Thoracic aorta (tissue), 2 donors: ENCODE measurements at regions not wholly inside any gene's neighbourhood (a gene's known extent, or its start where the extent isn't known, plus 50 kb on each side); places are given as distances from the start of the nearest gene placed in this dataset.

ENCODE experiments used
- ATAC-seq: fragments of 150-250 bp; one replicate; pipeline ENCODE4 v1.8.0; 2017; ENCODE audit warnings: low read depth; ENCODE audit not compliant: insufficient number of reproducible peaks, low FRiP score
- DNase-seq: peaks from one replicate; pipeline ENCODE4 v3.0.0-alpha.2; 2020; ENCODE audit warnings: low spot score
- H3K27ac ChIP-seq, 2 donors: fragments of 200-600 bp; sonication (generic); 1 replicate in 1 of 2; 2 replicates in 1 of 2; pipeline ENCODE4 v1.5.1; 2016; ENCODE audit warnings: mild to moderate bottlenecking in 2 of 2, moderate library complexity in 2 of 2
- H3K27me3 ChIP-seq: fragments of 200-600 bp; sonication (generic); replicated peaks from 2 replicates; pipeline ENCODE4 v1.6.0; 2016; ENCODE audit warnings: mild to moderate bottlenecking; ENCODE audit not compliant: insufficient read depth
- H3K36me3 ChIP-seq: fragments of 200-600 bp; sonication (generic); one replicate; pipeline ENCODE4 v1.5.1; 2016
- H3K4me1 ChIP-seq, 2 donors: fragments of 200-600 bp; sonication (generic); 1 replicate in 1 of 2; 2 replicates in 1 of 2; pipeline versions ENCODE4 v1.5.1 to v1.6.0; 2016; ENCODE audit warnings: low read depth in 2 of 2, mild to moderate bottlenecking in 1 of 2; ENCODE audit not compliant: control insufficient read depth in 1 of 2
- H3K4me3 ChIP-seq: fragments of 200-600 bp; sonication (generic); 2 replicates; pipeline ENCODE4 v1.5.1; 2016; ENCODE audit warnings: mild to moderate bottlenecking
- H3K9me3 ChIP-seq: fragments of 200-600 bp; sonication (generic); 2 replicates; pipeline ENCODE4 v1.5.1; 2016
- TF ChIP-seq, protein P1 (sequence below): fragments of 200-600 bp; sonication (generic); IDR thresholded peaks from one replicate; pipeline ENCODE4 v1.5.1; 2019; ENCODE audit warnings: antibody characterized with exemption

DNA sequence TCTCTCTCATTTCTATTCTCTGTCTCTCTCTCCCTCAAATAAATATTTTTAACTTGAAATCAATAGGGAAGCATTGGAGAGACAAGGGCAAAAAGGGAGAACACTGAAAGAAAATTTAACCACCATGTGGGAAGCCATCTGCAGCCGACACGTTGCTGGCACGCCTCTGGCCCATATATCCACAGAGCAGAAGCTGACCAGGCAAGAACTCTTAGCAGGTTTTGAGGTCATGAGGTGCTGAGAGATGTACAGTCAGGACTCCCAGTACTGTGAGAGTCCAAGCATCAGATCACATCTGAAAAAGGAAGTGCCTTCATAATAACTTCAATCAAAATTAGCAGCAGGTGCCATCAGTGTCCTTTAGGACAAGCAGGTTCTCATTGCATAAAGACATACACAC lies 156.6 kb downstream of the AKAIN1 start:
- TF ChIP-seq, protein P1, sequence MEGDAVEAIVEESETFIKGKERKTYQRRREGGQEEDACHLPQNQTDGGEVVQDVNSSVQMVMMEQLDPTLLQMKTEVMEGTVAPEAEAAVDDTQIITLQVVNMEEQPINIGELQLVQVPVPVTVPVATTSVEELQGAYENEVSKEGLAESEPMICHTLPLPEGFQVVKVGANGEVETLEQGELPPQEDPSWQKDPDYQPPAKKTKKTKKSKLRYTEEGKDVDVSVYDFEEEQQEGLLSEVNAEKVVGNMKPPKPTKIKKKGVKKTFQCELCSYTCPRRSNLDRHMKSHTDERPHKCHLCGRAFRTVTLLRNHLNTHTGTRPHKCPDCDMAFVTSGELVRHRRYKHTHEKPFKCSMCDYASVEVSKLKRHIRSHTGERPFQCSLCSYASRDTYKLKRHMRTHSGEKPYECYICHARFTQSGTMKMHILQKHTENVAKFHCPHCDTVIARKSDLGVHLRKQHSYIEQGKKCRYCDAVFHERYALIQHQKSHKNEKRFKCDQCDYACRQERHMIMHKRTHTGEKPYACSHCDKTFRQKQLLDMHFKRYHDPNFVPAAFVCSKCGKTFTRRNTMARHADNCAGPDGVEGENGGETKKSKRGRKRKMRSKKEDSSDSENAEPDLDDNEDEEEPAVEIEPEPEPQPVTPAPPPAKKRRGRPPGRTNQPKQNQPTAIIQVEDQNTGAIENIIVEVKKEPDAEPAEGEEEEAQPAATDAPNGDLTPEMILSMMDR = no peak
- Histone ChIP-seq H3K27me3 (no peaks in the 10 kb centered on the region), H3K4me3 (no peak overlapping the region), H3K4me1 (no peaks in the 10 kb centered on the region), H3K9me3 (peaks cover under 1% of the 10 kb centered on the region), H3K27ac (no peak overlapping the region), H3K36me3 (no peaks in the 10 kb centered on the region)
- ATAC-seq = no peak
- DNase-seq = no peak

DNA sequence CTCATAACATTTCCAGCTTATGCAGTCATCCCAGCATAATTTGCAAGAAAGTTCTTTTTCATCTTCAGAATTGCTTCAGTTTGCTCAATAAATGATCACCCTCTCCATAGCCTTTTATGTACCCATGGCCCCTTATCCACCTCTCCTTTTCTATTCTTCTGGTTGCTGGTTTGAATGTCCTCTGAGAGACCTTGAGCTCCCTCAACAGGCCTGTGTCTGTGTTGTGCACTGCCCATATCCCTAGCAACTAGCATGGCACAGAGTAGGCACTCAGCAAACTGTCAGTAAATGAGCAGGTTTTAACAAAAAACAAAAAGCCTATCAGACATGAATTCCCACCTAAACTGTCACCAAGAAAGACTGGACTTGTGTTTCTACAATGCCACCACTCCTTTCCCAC lies 160.5 kb downstream of the AKAIN1 start:
- ATAC-seq (no peak), DNase-seq (no peak)
- Histone ChIP-seq H3K27ac (no peak overlapping the region), H3K36me3 (no peaks in the 10 kb centered on the region), H3K9me3 (peaks cover 3% of the 10 kb centered on the region), H3K27me3 (no peaks in the 10 kb centered on the region), H3K4me3 (no peak overlapping the region), H3K4me1 (no peaks in the 10 kb centered on the region)
- TF ChIP-seq, protein P1 = no peak

DNA sequence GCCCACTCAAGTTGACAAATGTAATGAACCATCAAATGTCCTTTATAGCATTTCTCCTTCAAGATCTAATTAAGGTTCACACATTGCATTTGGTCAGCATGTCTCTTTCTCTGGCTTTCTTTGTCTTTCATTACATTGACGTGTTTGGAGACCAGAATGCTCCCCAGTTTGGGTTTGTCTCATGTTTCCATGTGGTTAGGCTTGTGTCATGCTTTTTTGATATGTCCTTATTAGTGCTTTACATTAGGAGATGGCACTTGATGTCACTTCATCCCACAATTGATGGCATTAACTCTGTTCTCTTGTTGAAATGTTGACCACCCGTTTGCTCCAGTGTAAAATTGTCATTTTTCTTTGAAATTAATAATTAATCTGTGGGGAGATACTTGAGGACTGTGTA lies 165.8 kb downstream of the AKAIN1 start:
- Histone ChIP-seq H3K36me3 (no peaks in the 10 kb centered on the region), H3K27ac (no peak overlapping the region), H3K4me1 (no peaks in the 10 kb centered on the region), H3K9me3 (peaks cover 3% of the 10 kb centered on the region), H3K4me3 (no peak overlapping the region), H3K27me3 (no peaks in the 10 kb centered on the region)
- TF ChIP-seq, protein P1 = no peak
- no peak for ATAC-seq
- DNase-seq = no peak

DNA sequence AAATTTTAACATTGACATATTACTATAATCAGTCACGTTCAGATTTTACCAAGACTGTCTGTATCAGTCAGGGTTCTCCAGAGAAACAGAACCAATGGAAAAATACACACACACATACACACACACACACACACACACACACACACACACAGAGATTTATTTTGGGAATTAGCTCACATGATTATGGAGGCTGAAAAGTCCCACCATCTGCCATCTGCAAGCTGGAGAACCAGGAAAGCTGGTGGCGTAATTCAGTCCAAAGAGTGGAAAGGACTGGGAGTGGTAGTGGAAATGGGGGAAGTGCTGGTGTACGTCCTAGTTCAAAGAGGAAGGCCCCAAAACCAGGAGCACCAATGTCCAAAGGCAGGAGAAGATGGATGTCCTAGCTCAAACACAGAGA lies 166.4 kb downstream of the AKAIN1 start:
- peaks cover 3% of the 10 kb centered on the region for H3K9me3 ChIP-seq
- no peaks in the 10 kb centered on the region for H3K27me3 ChIP-seq
- H3K4me1 ChIP-seq = no peaks in the 10 kb centered on the region
- no peak overlapping the region for H3K27ac ChIP-seq
- TF ChIP-seq, protein P1 = no peak
- H3K4me3 ChIP-seq = no peak overlapping the region
- ATAC-seq = no peak
- H3K36me3 ChIP-seq = no peaks in the 10 kb centered on the region
- DNase-seq = no peak

DNA sequence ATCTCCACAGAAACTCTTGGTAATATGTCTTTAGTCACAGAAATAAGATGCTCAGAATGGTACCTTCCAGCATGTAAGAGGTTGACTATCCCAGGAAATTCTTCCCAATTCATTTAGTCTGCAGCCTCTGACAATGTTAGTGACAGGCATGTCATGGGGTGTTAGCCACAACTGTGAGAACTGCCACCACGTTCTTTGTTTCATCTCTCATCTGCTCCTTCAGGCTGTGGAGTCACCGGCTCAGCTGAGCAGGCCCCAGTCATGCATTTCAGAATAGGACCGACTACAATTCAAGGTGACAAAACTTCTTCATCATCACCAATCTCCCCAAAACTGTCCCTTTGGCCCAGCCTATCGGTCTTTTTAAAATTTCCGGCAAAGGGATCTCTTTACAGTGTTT lies 167.5 kb downstream of the AKAIN1 start:
- no peak for ATAC-seq
- TF ChIP-seq, protein P1 = no peak
- DNase-seq = no peak

More for the DNA sequence above, 167.5 kb downstream of the AKAIN1 start:
- H3K27me3 ChIP-seq = no peaks in the 10 kb centered on the region
- H3K4me3 ChIP-seq = no peak overlapping the region
- no peaks in the 10 kb centered on the region for H3K4me1 ChIP-seq
- no peaks in the 10 kb centered on the region for H3K9me3 ChIP-seq
- H3K27ac ChIP-seq = no peak overlapping the region
- H3K36me3 ChIP-seq = no peaks in the 10 kb centered on the region
